ENCODE measurements at regions not wholly inside any gene's neighbourhood (a gene's known extent, or its start where the extent isn't known, plus 50 kb on each side); places are given as distances from the start of the nearest gene placed in this dataset.

DNA sequence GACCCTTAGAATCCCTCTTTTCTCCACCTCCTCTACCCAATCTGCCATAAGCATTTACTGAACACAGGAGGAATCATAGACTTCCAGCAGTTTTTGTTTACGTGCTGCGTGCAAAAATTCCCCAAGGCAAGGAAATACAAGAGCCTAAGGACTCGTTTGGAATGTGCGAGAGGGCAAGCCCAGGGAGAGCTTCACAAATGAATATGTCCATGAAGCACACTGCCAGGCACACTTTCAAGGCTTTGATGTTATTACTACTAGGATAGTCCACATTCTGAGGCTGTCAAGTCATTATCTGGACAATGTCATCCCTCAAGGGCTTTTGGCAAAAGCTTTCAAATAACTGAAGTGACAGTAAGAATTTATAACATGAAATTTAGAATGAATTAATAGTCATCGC, 214.7 kb upstream of the TBX20 start:
- H3K79me2 ChIP-seq (replicated peaks; ENCODE audit: insufficient read depth, low read length) = no peaks in the 10 kb centered on the region
- no peak overlapping the region for H3K27ac ChIP-seq (ENCODE audit: low read length)
- no peaks in the 10 kb centered on the region for H3F3A ChIP-seq (ENCODE audit: insufficient read depth, low read length, poor library complexity, severe bottlenecking)
- H2AFZ ChIP-seq (ENCODE audit: low read depth, low read length) = no peak overlapping the region
- H3K9ac ChIP-seq (ENCODE audit: low read length) = no peak overlapping the region
- H3K9me3 ChIP-seq (ENCODE audit: low read length) = no peaks in the 10 kb centered on the region
- TF ChIP-seq EP300 (conservative IDR thresholded peaks at IDR 0.05; ENCODE audit: poor library complexity, severe bottlenecking) (no peak), RAD21 (conservative IDR thresholded peaks at IDR 0.05) (no peak), EZH2 (IDR thresholded peaks at IDR 0.05; ENCODE audit: borderline replicate concordance, insufficient read depth, low read length, poor library complexity, severe bottlenecking) (no peak), MXI1 (conservative IDR thresholded peaks at IDR 0.05; ENCODE audit: poor library complexity, severe bottlenecking) (no peak), POLR2AphosphoS5 (IDR thresholded peaks at IDR 0.05) (no peak), TAF1 (IDR thresholded peaks at IDR 0.05; ENCODE audit: low read depth) (no peak), SMC3 (conservative IDR thresholded peaks at IDR 0.05; ENCODE audit: poor library complexity) (no peak)
- TF ChIP-seq, protein P1, sequence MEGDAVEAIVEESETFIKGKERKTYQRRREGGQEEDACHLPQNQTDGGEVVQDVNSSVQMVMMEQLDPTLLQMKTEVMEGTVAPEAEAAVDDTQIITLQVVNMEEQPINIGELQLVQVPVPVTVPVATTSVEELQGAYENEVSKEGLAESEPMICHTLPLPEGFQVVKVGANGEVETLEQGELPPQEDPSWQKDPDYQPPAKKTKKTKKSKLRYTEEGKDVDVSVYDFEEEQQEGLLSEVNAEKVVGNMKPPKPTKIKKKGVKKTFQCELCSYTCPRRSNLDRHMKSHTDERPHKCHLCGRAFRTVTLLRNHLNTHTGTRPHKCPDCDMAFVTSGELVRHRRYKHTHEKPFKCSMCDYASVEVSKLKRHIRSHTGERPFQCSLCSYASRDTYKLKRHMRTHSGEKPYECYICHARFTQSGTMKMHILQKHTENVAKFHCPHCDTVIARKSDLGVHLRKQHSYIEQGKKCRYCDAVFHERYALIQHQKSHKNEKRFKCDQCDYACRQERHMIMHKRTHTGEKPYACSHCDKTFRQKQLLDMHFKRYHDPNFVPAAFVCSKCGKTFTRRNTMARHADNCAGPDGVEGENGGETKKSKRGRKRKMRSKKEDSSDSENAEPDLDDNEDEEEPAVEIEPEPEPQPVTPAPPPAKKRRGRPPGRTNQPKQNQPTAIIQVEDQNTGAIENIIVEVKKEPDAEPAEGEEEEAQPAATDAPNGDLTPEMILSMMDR (IDR thresholded peaks at IDR 0.05; ENCODE audit: poor library complexity, severe bottlenecking) = no peak
- TF ChIP-seq, protein P2, sequence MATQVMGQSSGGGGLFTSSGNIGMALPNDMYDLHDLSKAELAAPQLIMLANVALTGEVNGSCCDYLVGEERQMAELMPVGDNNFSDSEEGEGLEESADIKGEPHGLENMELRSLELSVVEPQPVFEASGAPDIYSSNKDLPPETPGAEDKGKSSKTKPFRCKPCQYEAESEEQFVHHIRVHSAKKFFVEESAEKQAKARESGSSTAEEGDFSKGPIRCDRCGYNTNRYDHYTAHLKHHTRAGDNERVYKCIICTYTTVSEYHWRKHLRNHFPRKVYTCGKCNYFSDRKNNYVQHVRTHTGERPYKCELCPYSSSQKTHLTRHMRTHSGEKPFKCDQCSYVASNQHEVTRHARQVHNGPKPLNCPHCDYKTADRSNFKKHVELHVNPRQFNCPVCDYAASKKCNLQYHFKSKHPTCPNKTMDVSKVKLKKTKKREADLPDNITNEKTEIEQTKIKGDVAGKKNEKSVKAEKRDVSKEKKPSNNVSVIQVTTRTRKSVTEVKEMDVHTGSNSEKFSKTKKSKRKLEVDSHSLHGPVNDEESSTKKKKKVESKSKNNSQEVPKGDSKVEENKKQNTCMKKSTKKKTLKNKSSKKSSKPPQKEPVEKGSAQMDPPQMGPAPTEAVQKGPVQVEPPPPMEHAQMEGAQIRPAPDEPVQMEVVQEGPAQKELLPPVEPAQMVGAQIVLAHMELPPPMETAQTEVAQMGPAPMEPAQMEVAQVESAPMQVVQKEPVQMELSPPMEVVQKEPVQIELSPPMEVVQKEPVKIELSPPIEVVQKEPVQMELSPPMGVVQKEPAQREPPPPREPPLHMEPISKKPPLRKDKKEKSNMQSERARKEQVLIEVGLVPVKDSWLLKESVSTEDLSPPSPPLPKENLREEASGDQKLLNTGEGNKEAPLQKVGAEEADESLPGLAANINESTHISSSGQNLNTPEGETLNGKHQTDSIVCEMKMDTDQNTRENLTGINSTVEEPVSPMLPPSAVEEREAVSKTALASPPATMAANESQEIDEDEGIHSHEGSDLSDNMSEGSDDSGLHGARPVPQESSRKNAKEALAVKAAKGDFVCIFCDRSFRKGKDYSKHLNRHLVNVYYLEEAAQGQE (IDR thresholded peaks at IDR 0.05; ENCODE audit: borderline replicate concordance) = no peak
- H3K36me3 ChIP-seq (ENCODE audit: insufficient read depth, low read length) = no peaks in the 10 kb centered on the region
- no peak overlapping the region for H3K4me2 ChIP-seq (ENCODE audit: low read length)
- no peak overlapping the region for H3K4me3 ChIP-seq (ENCODE audit: low read length)
- H3K27me3 ChIP-seq (ENCODE audit: insufficient read depth, low read depth, low read length) = no peaks in the 10 kb centered on the region
- no peaks in the 10 kb centered on the region for H4K20me1 ChIP-seq (ENCODE audit: insufficient read depth)
- no peaks in the 10 kb centered on the region for H3K9me2 ChIP-seq (ENCODE audit: insufficient read depth, low read length)

DNA sequence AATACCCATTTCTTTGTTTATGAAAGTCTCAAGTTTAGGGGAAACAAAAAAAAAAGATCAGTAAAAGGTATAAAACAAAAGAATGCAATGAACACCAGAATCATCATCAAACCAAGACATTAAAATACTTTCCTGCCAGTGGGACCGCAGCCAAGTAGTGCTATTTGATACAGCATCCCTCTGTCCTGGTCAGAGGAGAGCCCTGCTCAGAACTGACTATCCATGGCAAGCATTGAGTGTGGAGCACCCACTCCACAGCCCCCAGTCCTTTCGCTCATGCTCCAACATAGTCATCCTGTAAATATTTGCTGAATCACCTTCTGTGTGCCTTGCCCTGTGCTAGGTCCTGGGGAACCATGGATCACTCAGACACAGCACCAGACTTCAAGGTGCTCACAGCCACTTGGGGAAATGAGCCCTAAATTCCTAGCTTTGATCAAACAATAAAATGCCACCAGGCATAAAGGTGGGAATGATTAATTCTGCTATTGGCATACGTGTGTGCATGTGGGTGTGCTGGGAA, 213.6 kb upstream of the TBX20 start:
- Histone ChIP-seq H3K9me3 (ENCODE audit: low read length) (no peaks in the 10 kb centered on the region), H4K20me1 (ENCODE audit: insufficient read depth) (no peaks in the 10 kb centered on the region), H3K79me2 (replicated peaks; ENCODE audit: insufficient read depth, low read length) (no peaks in the 10 kb centered on the region), H3K36me3 (ENCODE audit: insufficient read depth, low read length) (no peaks in the 10 kb centered on the region), H3K9ac (ENCODE audit: low read length) (no peak overlapping the region), H3K27me3 (ENCODE audit: insufficient read depth, low read depth, low read length) (no peaks in the 10 kb centered on the region), H3K9me2 (ENCODE audit: insufficient read depth, low read length) (no peaks in the 10 kb centered on the region), H2AFZ (ENCODE audit: low read depth, low read length) (no peak overlapping the region), H3F3A (ENCODE audit: insufficient read depth, low read length, poor library complexity, severe bottlenecking) (no peaks in the 10 kb centered on the region), H3K4me3 (ENCODE audit: low read length) (no peak overlapping the region), H3K4me2 (ENCODE audit: low read length) (no peak overlapping the region), H3K27ac (ENCODE audit: low read length) (no peak overlapping the region)
- TF ChIP-seq TAF1 (IDR thresholded peaks at IDR 0.05; ENCODE audit: low read depth) (no peak), SMC3 (conservative IDR thresholded peaks at IDR 0.05; ENCODE audit: poor library complexity) (no peak), EZH2 (IDR thresholded peaks at IDR 0.05; ENCODE audit: borderline replicate concordance, insufficient read depth, low read length, poor library complexity, severe bottlenecking) (no peak), POLR2AphosphoS5 (IDR thresholded peaks at IDR 0.05) (no peak), EP300 (conservative IDR thresholded peaks at IDR 0.05; ENCODE audit: poor library complexity, severe bottlenecking) (no peak), MXI1 (conservative IDR thresholded peaks at IDR 0.05; ENCODE audit: poor library complexity, severe bottlenecking) (no peak), RAD21 (conservative IDR thresholded peaks at IDR 0.05) (no peak)
- TF ChIP-seq, protein P1 (IDR thresholded peaks at IDR 0.05; ENCODE audit: poor library complexity, severe bottlenecking) = no peak
- TF ChIP-seq, protein P2 (IDR thresholded peaks at IDR 0.05; ENCODE audit: borderline replicate concordance) = no peak
